ENCODE measurements at regions not wholly inside any gene's neighbourhood (a gene's known extent, or its start where the extent isn't known, plus 50 kb on each side); places are given as distances from the start of the nearest gene placed in this dataset.

GRCh38 chr20:61140576-61140975, 111.5 kb upstream of the CDH4 start:
- Histone ChIP-seq H3K27ac (ENCODE audit: insufficient read depth, low read length, poor library complexity, severe bottlenecking) (no peak overlapping the region), H3K4me3 (ENCODE audit: insufficient read depth, low read depth, low read length, poor library complexity, severe bottlenecking) (no peak overlapping the region), H3K27me3 (replicated peaks; ENCODE audit: control insufficient read depth, insufficient read depth, low read length, poor library complexity, severe bottlenecking) (no peaks in the 10 kb centered on the region), H3K36me3 (ENCODE audit: control insufficient read depth, insufficient read depth, low read length) (no peaks in the 10 kb centered on the region), H3K9me3 (ENCODE audit: control insufficient read depth, low read length) (no peaks in the 10 kb centered on the region), H3K4me1 (ENCODE audit: control insufficient read depth, insufficient read depth, low read length, poor library complexity, severe bottlenecking) (no peaks in the 10 kb centered on the region)
- no peak for DNase-seq

GRCh38 chr20:61146023-61146422, 106.0 kb upstream of the CDH4 start:
- Histone ChIP-seq H3K9me3 (ENCODE audit: control insufficient read depth, low read length) (no peaks in the 10 kb centered on the region), H3K4me1 (ENCODE audit: control insufficient read depth, insufficient read depth, low read length, poor library complexity, severe bottlenecking) (no peaks in the 10 kb centered on the region), H3K27ac (ENCODE audit: insufficient read depth, low read length, poor library complexity, severe bottlenecking) (no peak overlapping the region), H3K36me3 (ENCODE audit: control insufficient read depth, insufficient read depth, low read length) (no peaks in the 10 kb centered on the region), H3K27me3 (replicated peaks; ENCODE audit: control insufficient read depth, insufficient read depth, low read length, poor library complexity, severe bottlenecking) (no peaks in the 10 kb centered on the region), H3K4me3 (ENCODE audit: insufficient read depth, low read depth, low read length, poor library complexity, severe bottlenecking) (no peak overlapping the region)
- no peak for DNase-seq

GRCh38 chr20:61149636-61150035, 102.4 kb upstream of the CDH4 start:
- Histone ChIP-seq H3K27me3 (replicated peaks; ENCODE audit: control insufficient read depth, insufficient read depth, low read length, poor library complexity, severe bottlenecking) (no peaks in the 10 kb centered on the region), H3K27ac (ENCODE audit: insufficient read depth, low read length, poor library complexity, severe bottlenecking) (no peak overlapping the region)
- DNase-seq, result no peak

GRCh38 chr20:61157301-61157700, 94.8 kb upstream of the CDH4 start:
- H3K27ac ChIP-seq (ENCODE audit: insufficient read depth, low read length, poor library complexity, severe bottlenecking), result no peak overlapping the region
- no peak for DNase-seq

More at GRCh38 chr20:61149636-61150035, 102.4 kb upstream of the CDH4 start:
- no peak overlapping the region for H3K4me3 ChIP-seq (ENCODE audit: insufficient read depth, low read depth, low read length, poor library complexity, severe bottlenecking)
- no peaks in the 10 kb centered on the region for H3K36me3 ChIP-seq (ENCODE audit: control insufficient read depth, insufficient read depth, low read length)
- H3K9me3 ChIP-seq (ENCODE audit: control insufficient read depth, low read length), result no peaks in the 10 kb centered on the region
- no peaks in the 10 kb centered on the region for H3K4me1 ChIP-seq (ENCODE audit: control insufficient read depth, insufficient read depth, low read length, poor library complexity, severe bottlenecking)

GRCh38 chr20:61159957-61160686, 91.9 kb upstream of the CDH4 start:
- Histone ChIP-seq H3K4me1 (ENCODE audit: control insufficient read depth, insufficient read depth, low read length, poor library complexity, severe bottlenecking) (no peaks in the 10 kb centered on the region), H3K27me3 (replicated peaks; ENCODE audit: control insufficient read depth, insufficient read depth, low read length, poor library complexity, severe bottlenecking) (no peaks in the 10 kb centered on the region), H3K4me3 (ENCODE audit: insufficient read depth, low read depth, low read length, poor library complexity, severe bottlenecking) (no peak overlapping the region), H3K27ac (ENCODE audit: insufficient read depth, low read length, poor library complexity, severe bottlenecking) (no peak overlapping the region), H3K36me3 (ENCODE audit: control insufficient read depth, insufficient read depth, low read length) (no peaks in the 10 kb centered on the region), H3K9me3 (ENCODE audit: control insufficient read depth, low read length) (no peaks in the 10 kb centered on the region)
- DNase-seq, result no peak

More at GRCh38 chr20:61157301-61157700, 94.8 kb upstream of the CDH4 start:
- no peaks in the 10 kb centered on the region for H3K9me3 ChIP-seq (ENCODE audit: control insufficient read depth, low read length)
- no peaks in the 10 kb centered on the region for H3K27me3 ChIP-seq (replicated peaks; ENCODE audit: control insufficient read depth, insufficient read depth, low read length, poor library complexity, severe bottlenecking)
- no peaks in the 10 kb centered on the region for H3K4me1 ChIP-seq (ENCODE audit: control insufficient read depth, insufficient read depth, low read length, poor library complexity, severe bottlenecking)
- H3K36me3 ChIP-seq (ENCODE audit: control insufficient read depth, insufficient read depth, low read length), result no peaks in the 10 kb centered on the region
- no peak overlapping the region for H3K4me3 ChIP-seq (ENCODE audit: insufficient read depth, low read depth, low read length, poor library complexity, severe bottlenecking)

GRCh38 chr20:61161726-61162390, 90.2 kb upstream of the CDH4 start:
- Histone ChIP-seq H3K27me3 (replicated peaks; ENCODE audit: control insufficient read depth, insufficient read depth, low read length, poor library complexity, severe bottlenecking) (no peaks in the 10 kb centered on the region), H3K9me3 (ENCODE audit: control insufficient read depth, low read length) (no peaks in the 10 kb centered on the region), H3K4me1 (ENCODE audit: control insufficient read depth, insufficient read depth, low read length, poor library complexity, severe bottlenecking) (no peaks in the 10 kb centered on the region), H3K27ac (ENCODE audit: insufficient read depth, low read length, poor library complexity, severe bottlenecking) (no peak overlapping the region), H3K36me3 (ENCODE audit: control insufficient read depth, insufficient read depth, low read length) (no peaks in the 10 kb centered on the region), H3K4me3 (ENCODE audit: insufficient read depth, low read depth, low read length, poor library complexity, severe bottlenecking) (no peak overlapping the region)
- DNase-seq, result no peak

GRCh38 chr20:61162451-61162850, 89.6 kb upstream of the CDH4 start:
- Histone ChIP-seq H3K27ac (ENCODE audit: insufficient read depth, low read length, poor library complexity, severe bottlenecking) (no peak overlapping the region), H3K4me3 (ENCODE audit: insufficient read depth, low read depth, low read length, poor library complexity, severe bottlenecking) (no peak overlapping the region), H3K9me3 (ENCODE audit: control insufficient read depth, low read length) (no peaks in the 10 kb centered on the region), H3K4me1 (ENCODE audit: control insufficient read depth, insufficient read depth, low read length, poor library complexity, severe bottlenecking) (no peaks in the 10 kb centered on the region), H3K36me3 (ENCODE audit: control insufficient read depth, insufficient read depth, low read length) (no peaks in the 10 kb centered on the region), H3K27me3 (replicated peaks; ENCODE audit: control insufficient read depth, insufficient read depth, low read length, poor library complexity, severe bottlenecking) (no peaks in the 10 kb centered on the region)
- DNase-seq, result no peak

- Histone ChIP-seq H3K36me3 (ENCODE audit: control insufficient read depth, insufficient read depth, low read length) (no peaks in the 10 kb centered on the region), H3K9me3 (ENCODE audit: control insufficient read depth, low read length) (no peaks in the 10 kb centered on the region), H3K4me3 (ENCODE audit: insufficient read depth, low read depth, low read length, poor library complexity, severe bottlenecking) (no peak overlapping the region), H3K27ac (ENCODE audit: insufficient read depth, low read length, poor library complexity, severe bottlenecking) (no peak overlapping the region), H3K27me3 (replicated peaks; ENCODE audit: control insufficient read depth, insufficient read depth, low read length, poor library complexity, severe bottlenecking) (no peaks in the 10 kb centered on the region), H3K4me1 (ENCODE audit: control insufficient read depth, insufficient read depth, low read length, poor library complexity, severe bottlenecking) (no peaks in the 10 kb centered on the region)
- DNase-seq, result no peak
Observed at GRCh38 chr20:61163031-61163430, 89.0 kb upstream of the CDH4 start.

GRCh38 chr20:61166324-61166723, 85.7 kb upstream of the CDH4 start:
- Histone ChIP-seq H3K4me1 (ENCODE audit: control insufficient read depth, insufficient read depth, low read length, poor library complexity, severe bottlenecking) (no peaks in the 10 kb centered on the region), H3K27me3 (replicated peaks; ENCODE audit: control insufficient read depth, insufficient read depth, low read length, poor library complexity, severe bottlenecking) (no peaks in the 10 kb centered on the region), H3K27ac (ENCODE audit: insufficient read depth, low read length, poor library complexity, severe bottlenecking) (no peak overlapping the region), H3K36me3 (ENCODE audit: control insufficient read depth, insufficient read depth, low read length) (no peaks in the 10 kb centered on the region), H3K9me3 (ENCODE audit: control insufficient read depth, low read length) (no peaks in the 10 kb centered on the region), H3K4me3 (ENCODE audit: insufficient read depth, low read depth, low read length, poor library complexity, severe bottlenecking) (no peak overlapping the region)
- no peak for DNase-seq

- H3K27me3 ChIP-seq (replicated peaks; ENCODE audit: control insufficient read depth, insufficient read depth, low read length, poor library complexity, severe bottlenecking), result no peaks in the 10 kb centered on the region
- no peaks in the 10 kb centered on the region for H3K9me3 ChIP-seq (ENCODE audit: control insufficient read depth, low read length)
- no peak for DNase-seq
- H3K27ac ChIP-seq (ENCODE audit: insufficient read depth, low read length, poor library complexity, severe bottlenecking), result no peak overlapping the region
- H3K4me3 ChIP-seq (ENCODE audit: insufficient read depth, low read depth, low read length, poor library complexity, severe bottlenecking), result no peak overlapping the region
- H3K4me1 ChIP-seq (ENCODE audit: control insufficient read depth, insufficient read depth, low read length, poor library complexity, severe bottlenecking), result no peaks in the 10 kb centered on the region
- H3K36me3 ChIP-seq (ENCODE audit: control insufficient read depth, insufficient read depth, low read length), result no peaks in the 10 kb centered on the region
Observed at GRCh38 chr20:61168605-61169004, 83.5 kb upstream of the CDH4 start.

Measured in effector memory CD4-positive, alpha-beta T cell (primary cell).